ENCODE measurements at regions not wholly inside any gene's neighbourhood (a gene's known extent, or its start where the extent isn't known, plus 50 kb on each side); places are given as distances from the start of the nearest gene placed in this dataset.

DNA sequence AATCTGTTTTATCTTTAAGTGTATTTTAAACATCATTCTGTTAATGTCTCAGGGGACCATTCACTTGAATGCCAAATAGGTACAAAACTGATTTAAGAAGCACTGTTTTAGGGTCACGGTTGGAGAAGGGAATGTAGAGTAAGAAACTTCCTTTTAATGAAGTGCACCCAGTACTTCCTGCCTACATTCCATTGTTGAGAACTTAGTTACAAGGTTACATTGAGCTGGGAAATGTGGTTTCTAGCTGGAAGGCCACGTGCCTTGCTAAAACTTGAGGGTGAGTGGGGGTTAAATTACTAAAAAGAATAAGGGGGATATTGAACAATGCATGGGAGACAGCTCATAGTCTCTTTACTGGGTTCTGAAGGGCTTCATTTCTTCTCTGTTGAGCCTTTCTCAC lies 78.3 kb upstream of the TBC1D5 start:
- TF ChIP-seq, protein P1, sequence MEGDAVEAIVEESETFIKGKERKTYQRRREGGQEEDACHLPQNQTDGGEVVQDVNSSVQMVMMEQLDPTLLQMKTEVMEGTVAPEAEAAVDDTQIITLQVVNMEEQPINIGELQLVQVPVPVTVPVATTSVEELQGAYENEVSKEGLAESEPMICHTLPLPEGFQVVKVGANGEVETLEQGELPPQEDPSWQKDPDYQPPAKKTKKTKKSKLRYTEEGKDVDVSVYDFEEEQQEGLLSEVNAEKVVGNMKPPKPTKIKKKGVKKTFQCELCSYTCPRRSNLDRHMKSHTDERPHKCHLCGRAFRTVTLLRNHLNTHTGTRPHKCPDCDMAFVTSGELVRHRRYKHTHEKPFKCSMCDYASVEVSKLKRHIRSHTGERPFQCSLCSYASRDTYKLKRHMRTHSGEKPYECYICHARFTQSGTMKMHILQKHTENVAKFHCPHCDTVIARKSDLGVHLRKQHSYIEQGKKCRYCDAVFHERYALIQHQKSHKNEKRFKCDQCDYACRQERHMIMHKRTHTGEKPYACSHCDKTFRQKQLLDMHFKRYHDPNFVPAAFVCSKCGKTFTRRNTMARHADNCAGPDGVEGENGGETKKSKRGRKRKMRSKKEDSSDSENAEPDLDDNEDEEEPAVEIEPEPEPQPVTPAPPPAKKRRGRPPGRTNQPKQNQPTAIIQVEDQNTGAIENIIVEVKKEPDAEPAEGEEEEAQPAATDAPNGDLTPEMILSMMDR (IDR thresholded peaks at IDR 0.05 in 4 of 5, conservative IDR thresholded peaks at IDR 0.05 in 1 of 5), result no peak
- no peak for TF ChIP-seq POLR2A (IDR thresholded peaks at IDR 0.05)
